NT2/D1 (cell line): ENCODE measurements at regions not wholly inside any gene's neighbourhood (a gene's known extent, or its start where the extent isn't known, plus 50 kb on each side); places are given as distances from the start of the nearest gene placed in this dataset.

Experiments used
- SUZ12 ChIP-seq: IDR thresholded peaks from 2 replicates; pipeline ENCODE4 v1.6.1; 2011; ENCODE audit not compliant: insufficient read length, insufficient read depth; ENCODE audit errors: extremely low read depth
- YY1 ChIP-seq: IDR thresholded peaks from 2 replicates; pipeline ENCODE4 v1.6.1; 2011; ENCODE audit not compliant: insufficient read length, insufficient read depth

GRCh38 chr14:87409393-87409792 is 583.6 kb downstream of the GALC start:
- TF ChIP-seq YY1 (no peak), SUZ12 (no peak)
